HG02571 (cell line): ENCODE measurements at regions not wholly inside any gene's neighbourhood (a gene's known extent, or its start where the extent isn't known, plus 50 kb on each side); places are given as distances from the start of the nearest gene placed in this dataset.

Source experiments
- ATAC-seq: cut with Tn5 transposase; IDR thresholded peaks from one replicate; pipeline ENCODE4 v1.9.1; 2021; ENCODE audit warnings: mild to moderate bottlenecking, moderate library complexity; ENCODE audit not compliant: unreplicated experiment

DNA sequence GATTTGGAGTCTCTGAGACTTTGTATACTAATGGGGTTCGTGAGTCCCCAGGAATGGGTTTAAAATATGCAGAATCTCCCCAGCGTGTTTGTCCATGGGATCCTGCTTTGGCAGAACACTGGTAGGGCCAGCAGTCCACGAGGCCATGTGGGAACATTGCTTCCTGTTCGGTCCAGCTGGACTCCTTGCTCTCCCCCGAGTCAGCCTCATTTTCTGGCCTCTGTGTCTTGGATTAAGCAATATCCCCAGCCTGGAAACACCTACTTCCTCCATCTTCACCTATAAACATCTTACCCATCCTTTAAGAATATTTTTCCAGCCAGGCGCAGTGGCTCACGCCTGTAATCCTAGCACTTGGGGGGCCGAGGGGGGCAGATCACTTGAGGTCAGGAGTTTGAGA, 142.4 kb downstream of the NAV1 start:
- ATAC-seq, result no peak

DNA sequence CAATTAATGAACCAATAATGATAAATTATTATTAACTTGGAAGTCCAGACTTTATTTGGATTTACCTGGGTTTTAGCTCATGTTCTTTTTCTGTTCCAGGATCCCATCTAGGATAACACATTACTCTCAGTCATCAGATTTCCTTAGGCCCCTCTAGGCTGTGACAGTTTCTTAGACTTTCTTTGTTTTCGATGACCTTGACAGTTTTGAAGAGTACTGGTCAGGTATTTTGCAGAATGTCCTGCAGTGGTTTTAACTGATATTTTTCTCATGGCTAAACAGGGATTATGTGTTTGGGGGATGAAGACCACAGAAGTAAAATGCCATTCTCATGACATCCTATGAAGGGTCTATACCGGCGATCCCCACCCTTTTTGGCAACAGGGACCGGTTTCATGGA, 144.0 kb downstream of the NAV1 start:
- ATAC-seq, result no peak

DNA sequence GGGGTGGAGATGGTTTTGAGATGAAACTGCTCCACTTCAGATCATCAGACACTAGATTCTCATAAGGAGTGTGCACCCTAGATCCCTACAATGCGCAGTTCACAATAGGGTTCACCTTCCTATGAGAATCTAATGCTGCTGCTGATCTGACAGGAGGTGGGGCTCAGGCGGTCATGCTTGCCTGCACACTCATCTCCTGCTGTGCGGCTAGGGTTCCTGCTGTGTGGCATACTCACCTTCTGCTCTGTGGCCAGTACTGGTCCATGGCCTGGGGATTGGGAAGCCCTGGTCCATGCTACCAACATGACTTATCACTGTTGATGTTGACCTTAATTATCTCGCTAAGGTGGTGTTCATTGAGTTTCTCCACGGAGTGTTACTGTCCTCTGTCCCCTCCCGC, 144.5 kb downstream of the NAV1 start:
- ATAC-seq, result no peak

DNA sequence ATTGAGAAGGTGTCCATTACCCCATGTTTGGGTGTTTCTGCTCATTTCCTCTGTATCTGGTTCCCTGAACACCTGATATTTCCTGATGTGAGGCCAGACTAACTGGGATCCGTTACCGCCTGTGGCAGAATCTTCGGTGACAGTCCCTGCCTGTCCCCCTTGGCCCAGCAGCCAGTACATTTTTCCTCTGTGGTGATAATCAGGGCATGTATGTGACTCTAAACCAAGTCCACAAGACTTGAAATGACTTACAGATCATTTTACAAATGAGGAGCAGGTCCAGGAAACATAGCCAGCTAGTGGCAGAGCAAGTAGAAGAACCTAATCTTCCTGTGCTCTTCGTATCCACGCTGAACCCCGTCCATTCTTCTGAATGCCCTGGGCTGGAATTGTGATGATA, 143.5 kb upstream of the IPO9 start:
- no peak for ATAC-seq

DNA sequence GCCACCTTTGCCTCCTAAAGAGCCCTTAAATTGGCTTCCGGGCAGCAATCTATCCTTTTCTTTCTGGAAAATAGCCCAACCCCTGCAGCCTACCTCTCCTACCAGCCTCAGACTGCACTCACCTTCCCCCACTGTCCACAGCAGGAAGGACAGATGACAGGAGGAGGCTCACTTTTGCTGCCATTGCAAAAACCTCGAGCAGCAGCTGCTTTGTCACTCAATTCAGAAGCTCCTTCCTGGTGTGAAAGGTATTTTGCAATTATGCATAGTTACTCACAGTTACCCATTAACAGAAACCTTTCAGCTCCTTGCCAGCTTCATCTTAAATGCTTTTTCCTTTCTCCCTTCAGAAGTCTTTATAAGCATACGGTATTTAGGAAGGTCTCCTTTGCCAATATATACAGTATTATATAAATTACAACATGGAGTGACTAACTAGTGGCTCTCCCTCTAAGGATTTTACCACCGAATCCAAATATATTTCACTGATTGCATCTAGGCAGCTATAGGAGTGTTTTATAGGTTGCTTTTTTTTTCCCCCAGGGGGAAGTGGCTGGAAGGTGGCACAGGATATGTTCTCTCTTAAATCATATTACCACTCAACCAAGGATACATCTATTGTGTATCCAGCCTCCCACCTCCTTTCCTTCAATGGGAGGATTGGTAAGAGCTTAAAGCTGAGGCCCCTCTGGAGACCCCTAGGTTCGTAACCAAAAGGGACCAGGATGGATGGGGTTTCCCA, 142.1 kb upstream of the IPO9 start:
- no peak for ATAC-seq

DNA sequence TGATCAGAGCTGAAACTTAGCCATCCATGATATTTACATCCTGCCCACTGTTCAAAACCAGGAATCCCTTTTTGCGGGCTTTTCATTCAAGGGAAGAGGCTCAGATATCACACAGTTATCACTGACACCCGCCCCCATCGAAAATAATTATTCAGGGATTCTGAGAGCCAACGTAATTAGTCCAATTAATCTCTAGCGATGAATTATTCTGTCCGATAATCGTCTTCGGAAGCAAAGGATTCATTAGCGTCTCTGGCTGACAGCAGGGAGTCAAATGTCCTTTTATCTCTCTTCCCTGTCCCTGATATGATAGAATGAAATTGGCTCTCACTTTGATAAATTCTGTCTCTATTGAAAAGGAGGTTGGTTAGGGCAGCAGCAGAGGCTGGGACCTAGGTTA, 140.4 kb upstream of the IPO9 start:
- no peak for ATAC-seq

GRCh38 chr1:201689647-201690046, 139.3 kb upstream of the IPO9 start:
- ATAC-seq, result no peak

GRCh38 chr1:201690528-201690927, 138.4 kb upstream of the IPO9 start:
- ATAC-seq, result no peak

DNA sequence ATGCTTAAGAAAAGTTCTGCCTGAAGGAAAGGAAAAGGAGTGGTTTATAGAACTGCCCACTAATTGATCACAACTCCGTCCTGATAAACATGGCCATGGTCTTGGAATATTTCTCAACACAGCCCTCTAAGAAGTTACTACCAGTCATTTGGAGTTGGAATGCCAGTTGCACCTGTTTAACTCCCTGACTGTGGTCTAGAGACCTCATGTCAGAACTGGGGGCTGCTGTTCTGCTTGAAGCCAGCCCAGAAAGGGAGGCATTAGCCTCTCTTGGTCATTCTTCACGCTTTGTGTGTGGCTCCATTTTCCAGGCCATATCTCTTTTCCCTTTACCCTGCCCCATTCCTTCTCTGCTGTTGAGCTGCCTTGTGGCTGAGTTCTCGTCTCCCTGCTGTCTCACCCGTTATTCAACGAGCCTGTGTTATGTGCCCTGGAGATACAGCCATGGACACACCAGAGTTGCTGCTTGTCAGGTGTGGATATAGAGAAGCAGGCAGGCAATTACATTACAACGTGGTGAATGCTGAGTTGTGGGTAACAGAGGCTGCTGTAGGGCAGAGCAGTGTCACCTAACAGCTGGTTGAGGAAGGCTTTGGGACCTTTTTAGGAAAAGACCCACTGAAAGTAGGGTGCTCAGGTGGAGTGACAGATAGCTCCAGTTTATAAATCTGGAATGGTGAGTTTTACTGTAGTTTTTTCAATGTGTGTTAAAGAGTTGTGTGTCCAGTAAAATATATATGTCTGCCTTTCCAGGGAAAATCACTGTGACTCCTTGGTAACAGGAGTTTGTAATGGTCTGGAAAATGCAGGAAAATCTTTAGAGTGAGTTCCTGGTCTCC, 137.0 kb upstream of the IPO9 start:
- no peak for ATAC-seq

GRCh38 chr1:201692555-201693394, 136.2 kb upstream of the IPO9 start:
- ATAC-seq, result no peak

DNA sequence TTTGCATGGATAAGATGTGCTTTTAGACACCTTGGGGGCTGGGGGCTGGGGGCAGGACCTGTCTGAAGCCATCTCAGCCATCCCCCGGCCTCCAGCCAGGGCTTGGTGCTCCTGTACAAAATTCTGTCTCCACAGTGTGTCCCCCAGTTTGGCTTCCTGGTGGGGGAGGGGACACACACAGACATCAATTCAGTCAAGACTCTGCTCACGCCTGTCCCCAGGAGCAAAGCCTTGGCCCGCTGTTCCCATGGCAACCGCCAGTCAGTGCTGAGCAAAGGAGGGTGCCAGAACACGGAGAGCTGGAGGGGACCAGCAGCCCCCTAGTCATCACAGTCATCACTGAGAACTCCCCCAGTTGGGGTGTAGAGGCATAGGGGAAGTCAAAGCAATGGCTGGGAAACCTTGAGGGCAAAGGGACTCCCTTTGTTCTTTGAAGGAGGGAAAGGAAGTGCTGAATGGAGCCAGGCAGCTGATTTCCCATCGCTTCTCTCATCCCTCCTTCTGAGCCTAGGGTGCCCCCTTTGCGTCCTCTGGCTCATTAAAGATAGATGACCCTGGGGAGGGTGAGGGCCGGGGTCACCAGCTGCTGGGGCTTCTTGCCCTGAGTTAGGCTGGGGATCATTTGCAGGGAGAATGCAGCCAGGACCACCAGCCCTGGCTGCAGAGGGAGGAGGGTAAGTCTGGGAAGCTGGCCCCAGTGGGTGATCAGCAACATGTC, 134.9 kb upstream of the IPO9 start:
- ATAC-seq, result no peak

GRCh38 chr1:201694608-201695335, 134.2 kb upstream of the IPO9 start:
- no peak for ATAC-seq

- ATAC-seq, result no peak
Observed at GRCh38 chr1:201695607-201696006, 133.3 kb upstream of the IPO9 start.

- no peak for ATAC-seq
Observed at GRCh38 chr1:201696217-201696761, 132.7 kb upstream of the IPO9 start.

DNA sequence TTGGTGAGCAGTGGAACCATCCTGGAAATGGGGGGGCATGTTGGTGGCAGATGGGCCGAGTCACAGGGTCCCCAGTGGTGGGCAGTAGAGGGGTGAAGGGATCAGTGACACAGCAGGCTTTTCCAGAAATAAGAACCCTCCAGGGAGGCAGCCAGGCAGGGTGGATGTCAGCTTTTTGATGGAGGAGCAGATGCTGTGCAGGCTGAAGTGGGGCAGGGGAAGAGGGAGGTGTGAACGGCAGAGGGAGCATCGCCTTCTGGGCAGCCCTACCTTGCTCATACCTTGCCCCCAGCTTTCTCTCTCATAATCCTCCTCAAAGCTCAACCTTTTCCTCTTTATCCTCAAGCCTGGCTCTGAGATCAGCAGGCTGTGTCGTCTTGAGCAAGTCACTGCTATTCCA, 131.8 kb upstream of the IPO9 start:
- ATAC-seq, result no peak

DNA sequence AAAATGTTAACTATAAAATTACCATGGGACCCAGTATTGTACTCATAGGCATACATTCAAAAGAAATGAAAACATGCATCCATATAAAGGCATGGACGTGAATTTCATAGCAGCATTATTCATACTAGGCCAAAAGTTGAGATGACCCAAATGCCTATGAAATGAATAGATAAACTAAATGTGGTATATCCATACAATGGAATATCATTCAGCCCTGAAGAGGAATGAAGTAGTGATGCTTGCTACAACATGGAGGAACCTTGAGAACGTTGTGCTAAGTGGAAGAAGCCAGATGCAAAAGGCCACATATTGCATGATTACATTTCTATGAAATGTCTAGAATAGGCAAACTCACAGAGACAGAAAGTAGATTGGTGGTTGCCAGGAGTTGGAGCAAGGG, 127.1 kb upstream of the IPO9 start:
- ATAC-seq, result no peak

GRCh38 chr1:201702936-201703335, 126.0 kb upstream of the IPO9 start:
- no peak for ATAC-seq

DNA sequence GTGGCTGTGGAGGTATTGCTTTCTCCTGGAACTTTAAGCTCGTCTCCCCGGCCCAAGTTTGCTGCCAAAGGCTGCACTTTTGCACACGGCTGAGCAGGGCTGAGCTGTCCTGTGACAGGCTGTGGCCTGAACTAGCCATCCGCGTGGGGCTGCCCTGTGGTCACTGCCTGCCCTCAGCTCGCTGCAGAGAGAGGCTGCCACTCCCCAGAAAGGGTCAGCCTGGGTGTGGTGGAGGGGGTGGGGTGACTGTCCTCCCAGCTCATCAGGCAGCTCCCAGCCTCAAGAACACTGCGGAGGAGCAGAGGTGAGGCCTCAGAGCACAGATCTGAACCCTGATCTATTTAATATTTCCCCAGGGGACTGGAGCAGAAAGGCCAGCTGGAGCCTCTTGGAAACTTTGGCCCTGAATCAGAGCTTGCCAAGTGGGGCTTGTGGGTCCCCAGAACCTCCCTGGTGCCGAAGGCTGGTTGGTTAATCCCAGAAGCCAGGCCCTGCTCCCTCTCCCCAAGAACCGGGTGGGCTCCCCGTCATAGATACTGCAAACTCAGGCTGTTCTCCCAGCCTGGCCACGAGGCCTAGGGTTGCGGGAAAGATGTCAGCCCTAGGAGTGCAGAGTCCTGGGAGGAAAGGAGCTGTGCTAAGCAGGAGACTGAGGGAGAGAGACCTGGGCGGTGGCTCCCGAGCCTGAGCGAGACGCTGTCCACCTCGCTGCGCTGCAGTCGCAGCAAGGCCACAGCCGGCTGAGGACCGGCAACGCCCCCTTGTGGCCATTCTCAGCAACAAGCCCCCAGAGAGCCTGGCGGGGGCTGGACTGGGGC, 125.1 kb upstream of the IPO9 start:
- ATAC-seq, result no peak

- no peak for ATAC-seq
Observed at GRCh38 chr1:201704439-201704792, 124.5 kb upstream of the IPO9 start.
